AG20443 (cell line): ENCODE measurements at regions not wholly inside any gene's neighbourhood (a gene's known extent, or its start where the extent isn't known, plus 50 kb on each side); places are given as distances from the start of the nearest gene placed in this dataset.
A peak's percentile ranks its signal among the peaks of the same experiment; 100 is the strongest.

Experiments used
- DNase-seq: peaks from one replicate; pipeline ENCODE4 v3.0.0; 2012; ENCODE audit warnings: low spot score, mixed read lengths

- DNase-seq, result no peak
Measured at GRCh38 chr4:114365591-114365990, 233.0 kb upstream of the UGT8 start.

DNA sequence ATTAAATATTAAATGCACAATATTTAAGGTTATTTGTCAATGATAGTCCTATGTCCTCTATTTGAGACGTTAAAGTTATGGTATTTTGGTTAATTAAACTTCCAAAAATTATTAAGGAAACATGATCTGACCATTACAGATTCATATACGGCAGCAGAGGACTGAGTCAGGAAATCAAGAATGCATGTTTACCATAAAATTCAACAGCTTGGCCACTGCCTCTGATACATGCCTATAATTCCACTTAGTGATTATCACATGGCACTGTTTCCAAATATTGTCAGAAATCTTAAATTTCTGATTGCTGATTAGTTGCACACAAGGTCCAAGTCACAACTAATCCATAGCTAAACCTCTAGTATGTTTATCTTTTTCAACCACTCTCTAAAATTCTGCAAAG, 232.2 kb upstream of the UGT8 start:
- DNase-seq, result no peak

- no peak for DNase-seq
Measured at GRCh38 chr4:114368751-114369150, 229.9 kb upstream of the UGT8 start.

DNA sequence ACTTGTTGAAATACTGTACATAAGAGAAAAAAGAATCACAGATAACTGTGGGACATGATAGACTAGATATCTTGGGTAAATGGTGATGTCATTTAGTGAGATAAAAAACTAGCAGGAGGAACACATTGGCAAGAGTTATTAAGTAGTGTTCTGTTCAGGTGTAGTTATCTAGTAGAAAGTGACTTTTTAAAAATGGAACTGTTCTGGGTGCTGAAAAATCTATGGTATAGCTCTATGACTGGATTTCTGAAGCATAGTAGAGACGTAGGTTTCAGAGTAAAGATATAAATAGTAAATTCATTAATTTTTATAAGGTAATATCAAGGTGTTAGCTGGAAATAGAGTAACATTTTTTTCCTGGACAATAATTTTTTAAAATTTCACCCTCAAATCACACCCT, 225.1 kb upstream of the UGT8 start:
- no peak for DNase-seq

GRCh38 chr4:114378305-114378903, 220.2 kb upstream of the UGT8 start:
- DNase-seq, result peak; percentile 57

DNA sequence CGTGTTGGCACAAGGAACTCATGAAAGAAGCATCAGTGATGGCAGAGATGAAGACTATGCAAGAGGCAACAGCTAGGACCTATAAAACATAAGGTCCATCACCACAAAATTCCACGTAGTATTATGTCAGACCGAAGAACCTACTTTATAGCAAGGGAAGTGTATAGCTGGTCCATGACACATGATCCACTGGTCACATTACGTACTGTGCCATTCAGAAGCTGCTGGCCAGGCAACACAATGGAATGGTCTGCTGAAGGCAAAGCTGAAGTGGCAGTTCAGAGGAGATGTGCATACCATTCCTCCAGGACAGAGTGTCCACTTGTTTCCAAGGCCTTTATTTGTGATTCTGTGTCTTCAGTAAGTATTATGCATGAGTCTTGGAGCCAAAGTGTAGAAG, 215.5 kb upstream of the UGT8 start:
- DNase-seq, result no peak

DNA sequence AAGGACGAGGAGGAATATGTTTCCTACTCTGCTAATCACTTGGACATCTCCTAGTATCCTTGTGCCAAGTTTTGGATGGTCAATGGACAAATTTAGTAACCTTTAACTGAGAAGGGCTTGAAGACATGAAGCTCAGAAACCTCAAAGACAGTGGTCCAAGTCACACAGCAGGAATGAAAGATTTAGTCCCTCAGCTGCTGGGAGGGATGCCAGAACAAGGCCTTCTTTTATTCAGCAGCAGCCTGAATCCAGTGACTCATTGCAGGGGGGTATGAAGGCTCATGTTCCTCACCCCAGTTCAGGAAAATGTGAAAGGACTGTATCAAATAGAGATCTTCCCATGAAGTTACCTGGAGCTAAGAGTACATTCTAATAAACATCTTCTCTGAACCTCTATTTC, 214.9 kb upstream of the UGT8 start:
- DNase-seq, result peak; percentile 73

GRCh38 chr4:114384629-114385028, 214.0 kb upstream of the UGT8 start:
- peak; percentile 25 for DNase-seq

GRCh38 chr4:114385195-114385985, 213.2 kb upstream of the UGT8 start:
- no peak for DNase-seq

DNA sequence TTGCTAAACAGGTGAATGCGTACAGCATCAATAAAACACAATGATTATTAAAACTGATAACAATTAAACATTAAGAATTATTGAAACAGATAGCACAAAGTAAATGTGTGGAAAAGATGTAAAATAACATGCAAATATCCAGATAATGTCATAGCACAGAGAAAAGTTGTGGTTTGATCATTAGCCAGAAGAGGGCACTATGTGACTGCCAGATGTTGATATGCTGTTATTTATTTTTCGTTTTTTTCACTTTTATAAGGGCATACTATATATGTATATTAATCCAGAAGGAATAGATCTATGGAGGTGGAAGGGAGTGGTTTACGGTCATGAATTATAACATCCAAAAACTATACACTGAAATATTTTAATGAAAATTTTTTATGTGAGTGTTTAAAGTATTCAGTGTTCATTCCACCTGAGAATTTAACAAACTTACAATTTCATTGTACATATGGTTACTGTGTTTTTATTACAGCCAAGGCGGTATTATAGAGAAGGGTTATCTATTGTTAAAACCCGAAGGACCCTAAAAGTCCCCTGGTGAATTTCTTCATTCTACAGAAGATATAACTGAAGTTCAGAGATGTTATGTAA, 211.9 kb upstream of the UGT8 start:
- DNase-seq, result peak; percentile 29

GRCh38 chr4:114389070-114389685, 209.4 kb upstream of the UGT8 start:
- no peak for DNase-seq

- DNase-seq, result no peak
Measured at GRCh38 chr4:114393295-114394038, 205.1 kb upstream of the UGT8 start.

DNA sequence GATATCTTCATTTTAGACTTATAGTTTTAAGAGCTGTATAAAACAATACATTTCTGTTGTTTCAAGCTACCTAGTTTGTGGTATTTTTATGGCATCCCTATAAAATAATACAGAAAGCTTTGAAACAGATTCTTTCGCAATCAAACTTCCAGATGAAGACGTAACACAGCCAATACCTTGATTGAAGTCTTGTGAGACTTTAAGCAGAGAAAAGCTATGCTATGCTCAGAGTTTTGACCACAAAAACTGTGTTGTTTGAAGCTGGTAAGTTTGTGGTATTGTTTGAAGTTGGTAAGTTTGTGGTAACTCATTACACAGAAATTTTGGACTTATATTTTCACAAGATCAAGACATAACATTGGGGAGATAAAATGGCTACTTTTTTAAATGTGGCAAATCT, 201.8 kb upstream of the UGT8 start:
- no peak for DNase-seq

GRCh38 chr4:114398410-114398809, 200.2 kb upstream of the UGT8 start:
- no peak for DNase-seq

DNA sequence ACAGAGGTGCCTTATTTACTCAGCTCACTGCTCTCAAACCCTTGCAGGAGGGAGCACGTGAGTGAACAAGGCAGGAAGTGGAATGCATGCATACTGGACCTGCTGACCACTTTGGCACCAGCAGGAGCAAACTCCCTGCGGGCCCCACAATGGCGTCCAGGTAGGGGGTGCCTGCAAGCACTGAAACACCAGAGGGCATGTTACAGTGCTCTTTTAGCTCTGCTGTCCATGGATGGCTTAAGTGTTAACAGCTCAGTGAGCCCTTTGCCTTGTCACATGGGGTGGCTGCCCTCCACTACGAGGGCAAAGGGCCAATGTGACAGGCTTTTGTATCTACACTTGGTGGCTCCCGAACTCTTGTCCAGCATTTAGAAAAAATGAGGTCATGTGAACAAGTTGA, 199.5 kb upstream of the UGT8 start:
- no peak for DNase-seq

DNA sequence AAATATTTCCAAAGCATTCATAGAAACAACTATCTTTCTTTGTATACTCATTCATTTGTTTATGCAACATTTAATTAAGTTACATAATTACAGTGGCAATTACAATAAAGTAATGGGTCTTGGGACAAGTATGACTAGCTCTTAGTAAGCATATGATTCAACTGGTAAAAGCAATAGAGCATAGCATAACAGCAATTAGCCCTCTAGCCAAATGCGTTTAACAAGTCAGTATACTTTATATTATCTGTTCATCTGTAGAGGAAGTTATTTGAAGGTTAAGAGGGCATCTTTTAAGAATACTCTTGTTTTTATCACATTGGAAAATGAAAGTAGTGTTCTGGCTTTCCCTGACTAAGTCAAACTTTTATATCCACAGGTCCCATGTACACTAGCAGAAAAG, 198.1 kb upstream of the UGT8 start:
- no peak for DNase-seq

- DNase-seq, result no peak
Measured at GRCh38 chr4:114401483-114401882, 197.1 kb upstream of the UGT8 start.

GRCh38 chr4:114417214-114417613, 181.4 kb upstream of the UGT8 start:
- DNase-seq, result no peak

DNA sequence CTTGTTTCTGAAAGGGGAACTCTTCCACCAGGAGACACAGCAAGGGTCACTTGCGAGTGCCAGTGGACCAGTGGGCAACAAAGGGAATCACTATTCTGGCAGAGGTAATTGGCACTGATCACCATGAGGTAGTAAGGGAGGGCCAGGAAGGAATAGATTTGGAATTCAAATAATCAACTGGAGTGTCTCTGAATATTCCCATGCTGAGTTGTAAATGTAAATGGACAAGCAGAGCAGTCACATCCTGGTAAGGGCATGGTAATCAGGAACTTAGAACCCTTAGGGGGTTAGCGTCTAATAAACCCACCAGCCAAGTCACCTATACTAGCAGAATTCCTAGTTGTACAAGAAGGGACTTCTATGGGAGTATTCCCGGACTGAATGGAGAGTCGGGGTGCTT, 178.5 kb upstream of the UGT8 start:
- no peak for DNase-seq

DNA sequence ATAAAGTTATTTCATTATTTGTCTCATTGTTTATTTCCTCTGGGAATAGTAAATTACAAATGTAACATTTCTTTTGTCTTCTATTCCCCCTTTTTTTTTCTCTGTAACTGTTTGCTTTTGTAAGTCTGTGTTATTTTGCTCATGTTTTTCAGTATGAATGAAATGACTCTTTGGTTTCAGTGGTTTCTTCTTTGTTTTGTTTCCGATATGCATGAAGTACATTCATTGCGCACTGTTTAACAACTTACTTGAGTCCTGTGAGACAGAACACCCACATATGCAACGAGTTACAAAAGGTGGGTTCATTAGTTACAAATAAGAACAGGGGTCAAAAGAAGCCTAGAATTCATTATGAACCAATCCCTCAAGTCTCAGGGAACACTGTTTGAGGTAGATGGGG, 175.0 kb upstream of the UGT8 start:
- DNase-seq, result no peak

GRCh38 chr4:114435116-114435515, 163.5 kb upstream of the UGT8 start:
- DNase-seq, result no peak

GRCh38 chr4:114442856-114443255, 155.8 kb upstream of the UGT8 start:
- DNase-seq, result no peak
